ENCODE measurements at regions not wholly inside any gene's neighbourhood (a gene's known extent, or its start where the extent isn't known, plus 50 kb on each side); places are given as distances from the start of the nearest gene placed in this dataset.

- no peak for TF ChIP-seq CTCF (IDR thresholded peaks at IDR 0.05)
- intact Hi-C loops (cut with micrococcal nuclease), result no loop called here
- no peaks in the 10 kb centered on the region for H3K27me3 Mint-ChIP-seq
- no peak overlapping the region for H3K27ac Mint-ChIP-seq
- ChIA-PET POLR2A (no interaction called here), CTCF (no interaction called here)
- H3K9me3 Mint-ChIP-seq, result no peaks in the 10 kb centered on the region
- H3K4me1 Mint-ChIP-seq, result peaks cover 6% of the 10 kb centered on the region
- H3K36me3 Mint-ChIP-seq (ENCODE audit: low read depth), result no peaks in the 10 kb centered on the region
- ATAC-seq (ENCODE audit: low read depth), result no peak
- DNase-seq, result no peak
- no peak overlapping the region for H3K4me3 Mint-ChIP-seq
Observed at GRCh38 chr2:7703543-7704144, 786.4 kb downstream of the RNF144A start.

GRCh38 chr2:7704296-7704865 is 787.2 kb downstream of the RNF144A start:
- H3K4me3 Mint-ChIP-seq, result no peak overlapping the region
- ChIA-PET CTCF (no interaction called here), POLR2A (no interaction called here)
- peaks cover 6% of the 10 kb centered on the region for H3K4me1 Mint-ChIP-seq
- no peak overlapping the region for H3K27ac Mint-ChIP-seq
- no peaks in the 10 kb centered on the region for H3K27me3 Mint-ChIP-seq
- no peak for TF ChIP-seq CTCF (IDR thresholded peaks at IDR 0.05)
- H3K36me3 Mint-ChIP-seq (ENCODE audit: low read depth), result no peaks in the 10 kb centered on the region
- ATAC-seq (ENCODE audit: low read depth), result no peak
- no peak for DNase-seq
- intact Hi-C loops (cut with micrococcal nuclease), result no loop called here
- no peaks in the 10 kb centered on the region for H3K9me3 Mint-ChIP-seq

GRCh38 chr2:7706791-7707190 is 789.6 kb downstream of the RNF144A start:
- Mint-ChIP-seq H3K9me3 (no peaks in the 10 kb centered on the region), H3K27me3 (no peaks in the 10 kb centered on the region), H3K4me3 (no peak overlapping the region), H3K36me3 (ENCODE audit: low read depth) (no peaks in the 10 kb centered on the region), H3K4me1 (peaks cover 6% of the 10 kb centered on the region), H3K27ac (no peak overlapping the region)
- ATAC-seq (ENCODE audit: low read depth) (no peak), DNase-seq (no peak)
- no peak for TF ChIP-seq CTCF (IDR thresholded peaks at IDR 0.05)
- ChIA-PET CTCF (no interaction called here), POLR2A (no interaction called here)
- intact Hi-C loops (cut with micrococcal nuclease), result no loop called here

- no peak for TF ChIP-seq CTCF (IDR thresholded peaks at IDR 0.05)
- Mint-ChIP-seq H3K27me3 (no peaks in the 10 kb centered on the region), H3K4me1 (peaks cover 5% of the 10 kb centered on the region), H3K36me3 (ENCODE audit: low read depth) (no peaks in the 10 kb centered on the region), H3K4me3 (no peak overlapping the region), H3K9me3 (no peaks in the 10 kb centered on the region), H3K27ac (no peak overlapping the region)
- ATAC-seq (ENCODE audit: low read depth) (no peak), DNase-seq (no peak)
- CTCF ChIA-PET, result no interaction called here
- POLR2A ChIA-PET, result no interaction called here
- intact Hi-C loops (cut with micrococcal nuclease), result no loop called here
Observed at GRCh38 chr2:7707723-7708122, 790.5 kb downstream of the RNF144A start.

- H3K36me3 Mint-ChIP-seq (ENCODE audit: low read depth), result no peaks in the 10 kb centered on the region
- POLR2A ChIA-PET, result no interaction called here
- H3K27ac Mint-ChIP-seq, result no peak overlapping the region
- intact Hi-C loops (cut with micrococcal nuclease), result no loop called here
- ATAC-seq (ENCODE audit: low read depth) (no peak), DNase-seq (no peak)
- no peaks in the 10 kb centered on the region for H3K9me3 Mint-ChIP-seq
- no peak for TF ChIP-seq CTCF (IDR thresholded peaks at IDR 0.05)
- H3K4me3 Mint-ChIP-seq, result no peak overlapping the region
- H3K27me3 Mint-ChIP-seq, result peaks cover 2% of the 10 kb centered on the region
- H3K4me1 Mint-ChIP-seq, result no peaks in the 10 kb centered on the region
- CTCF ChIA-PET, result interaction anchor here (0.7 kb wide), 1 partner anchor 1432 kb away, joined by 3 read pairs; no protein-coding TSS in a partner anchor
Observed at GRCh38 chr2:7709907-7710306, 792.7 kb downstream of the RNF144A start.

All from activated B cell treated with CpG ODN at 0.5 μM for 24 hours (primary cell).